ENCODE measurements at regions not wholly inside any gene's neighbourhood (a gene's known extent, or its start where the extent isn't known, plus 50 kb on each side); places are given as distances from the start of the nearest gene placed in this dataset.

- TF ChIP-seq EZH2phosphoT487 (IDR thresholded peaks at IDR 0.05; ENCODE audit: borderline replicate concordance, low read length), result no peak
- TF ChIP-seq CTCF (IDR thresholded peaks at IDR 0.05; ENCODE audit: low read depth, low read length, poor library complexity, severe bottlenecking), result no peak
Observed at GRCh38 chr7:109391240-109391639, 821.6 kb downstream of the DNAJB9 start.
